Keratinocyte (primary cell): ENCODE measurements at regions not wholly inside any gene's neighbourhood (a gene's known extent, or its start where the extent isn't known, plus 50 kb on each side); places are given as distances from the start of the nearest gene placed in this dataset.
"Not testable (repeated sequence)": the region's sequence is repeated elsewhere in the genome, so short reads cannot be mapped to it uniquely, and the experiment has no call there.

Source experiments
- DNase-seq: peaks from one replicate; pipeline ENCODE4 v3.0.0-alpha.2; 2011; ENCODE audit warnings: low read depth, missing footprints, low spot score
- FAIRE-seq: peaks from 2 replicates; lab custom pipeline; 2011; peaks lifted over from hg19 to GRCh38; lab: Jason Lieb, UNC
- H2AFZ ChIP-seq: 2 replicates; pipeline ENCODE4 v1.6.0; 2012; ENCODE audit warnings: low read length, control low read depth, inconsistent platforms; ENCODE audit not compliant: control insufficient read depth
- H3K27ac ChIP-seq: 2 replicates; pipeline ENCODE4 v1.5.1; 2011; ENCODE audit warnings: low read length; ENCODE audit not compliant: control insufficient read depth, insufficient read depth
- H3K27me3 ChIP-seq: 3 replicates; pipeline ENCODE4 v1.6.0; 2011; ENCODE audit warnings: low read length; ENCODE audit not compliant: control insufficient read depth, insufficient read depth; ENCODE audit errors: extremely low read depth
- H3K36me3 ChIP-seq, 2 experiments: 2 replicates in 1 of 2; 3 replicates in 1 of 2; pipeline ENCODE4 v1.5.1; 2011; ENCODE audit warnings: low read length in 2 of 2, mild to moderate bottlenecking in 1 of 2; ENCODE audit not compliant: control insufficient read depth in 2 of 2, insufficient read depth in 2 of 2; ENCODE audit errors: extremely low read depth in 1 of 2
- H3K4me1 ChIP-seq: 3 replicates; pipeline ENCODE4 v1.5.1; 2011; ENCODE audit warnings: low read length; ENCODE audit not compliant: control insufficient read depth, insufficient read depth; ENCODE audit errors: extremely low read depth
- H3K4me2 ChIP-seq: 3 replicates; pipeline ENCODE4 v1.6.0; 2011; ENCODE audit warnings: low read depth, low read length; ENCODE audit not compliant: control insufficient read depth, insufficient read depth; ENCODE audit errors: extremely low read depth
- H3K4me3 ChIP-seq, 3 experiments: fragments of 200-600 bp in 1 of 3; sonication (generic) in 1 of 3; 2 replicates in 2 of 3; 3 replicates in 1 of 3; pipeline ENCODE4 v1.5.1; 2011 to 2016; ENCODE audit warnings: low read length in 3 of 3, mild to moderate bottlenecking in 3 of 3, control low read depth in 2 of 3, inconsistent platforms in 1 of 3, low read depth in 1 of 3, mixed read lengths in 1 of 3, mixed run types in 1 of 3, moderate library complexity in 1 of 3; ENCODE audit not compliant: control insufficient read depth in 2 of 3, insufficient read depth in 2 of 3; ENCODE audit errors: extremely low read depth in 1 of 3
- H3K79me2 ChIP-seq: 2 replicates; pipeline ENCODE4 v1.6.0; 2012; ENCODE audit warnings: low read length; ENCODE audit not compliant: control insufficient read depth, insufficient read depth
- H3K9ac ChIP-seq: 3 replicates; pipeline ENCODE4 v1.6.0; 2011; ENCODE audit warnings: low read length; ENCODE audit not compliant: control insufficient read depth, insufficient read depth; ENCODE audit errors: extremely low read depth
- H3K9me1 ChIP-seq: 3 replicates; pipeline ENCODE4 v1.6.0; 2011; ENCODE audit warnings: low read length; ENCODE audit not compliant: control insufficient read depth, insufficient read depth; ENCODE audit errors: extremely low read depth
- H3K9me3 ChIP-seq: 2 replicates; pipeline ENCODE4 v1.5.1; 2012; ENCODE audit warnings: low read depth, low read length; ENCODE audit not compliant: control insufficient read depth
- H4K20me1 ChIP-seq: 3 replicates; pipeline ENCODE4 v1.6.0; 2011; ENCODE audit warnings: low read length; ENCODE audit not compliant: control insufficient read depth, insufficient read depth; ENCODE audit errors: extremely low read depth
- EZH2 ChIP-seq: IDR thresholded peaks from one replicate; pipeline ENCODE4 v1.6.1; 2012; ENCODE audit warnings: inconsistent platforms, mild to moderate bottlenecking, low read length, moderate library complexity
- dilution Hi-C: fragments of 300-500 bp; cut with MboI; formaldehyde crosslinking; loops from one replicate; pipeline ENCODE4 v1.7.0; 2020; ENCODE audit warnings: low sequenced_read_pairs; ENCODE audit not compliant: extremely low pct_ligation_motif_present
- TF ChIP-seq, protein P1 (sequence below), 3 experiments: IDR thresholded peaks in 1 of 3; conservative IDR thresholded peaks in 1 of 3; optimal IDR thresholded peaks in 1 of 3; 2 replicates in 2 of 3; 3 replicates in 1 of 3; pipeline versions ENCODE3 to v1.5.1; 2011; ENCODE audit warnings: low read length in 3 of 3, mild to moderate bottlenecking in 3 of 3, moderate library complexity in 2 of 3, control low read depth in 1 of 3, inconsistent platforms in 1 of 3; ENCODE audit not compliant: insufficient read depth in 2 of 3; ENCODE audit errors: extremely low read depth in 1 of 3

- Histone ChIP-seq H3K9me3 (no peaks in the 10 kb centered on the region), H3K27me3 (no peaks in the 10 kb centered on the region), H3K4me1 (no peaks in the 10 kb centered on the region), H2AFZ (no peak overlapping the region), H3K36me3 (no peaks in the 10 kb centered on the region), H3K79me2 (no peaks in the 10 kb centered on the region), H3K27ac (no peak overlapping the region), H3K4me3 (no peak overlapping the region), H3K9me1 (no peaks in the 10 kb centered on the region), H4K20me1 (no peaks in the 10 kb centered on the region), H3K4me2 (no peak overlapping the region), H3K9ac (no peak overlapping the region)
- dilution Hi-C loops: no loop called here
- no peak for TF ChIP-seq EZH2
- TF ChIP-seq, protein P1, sequence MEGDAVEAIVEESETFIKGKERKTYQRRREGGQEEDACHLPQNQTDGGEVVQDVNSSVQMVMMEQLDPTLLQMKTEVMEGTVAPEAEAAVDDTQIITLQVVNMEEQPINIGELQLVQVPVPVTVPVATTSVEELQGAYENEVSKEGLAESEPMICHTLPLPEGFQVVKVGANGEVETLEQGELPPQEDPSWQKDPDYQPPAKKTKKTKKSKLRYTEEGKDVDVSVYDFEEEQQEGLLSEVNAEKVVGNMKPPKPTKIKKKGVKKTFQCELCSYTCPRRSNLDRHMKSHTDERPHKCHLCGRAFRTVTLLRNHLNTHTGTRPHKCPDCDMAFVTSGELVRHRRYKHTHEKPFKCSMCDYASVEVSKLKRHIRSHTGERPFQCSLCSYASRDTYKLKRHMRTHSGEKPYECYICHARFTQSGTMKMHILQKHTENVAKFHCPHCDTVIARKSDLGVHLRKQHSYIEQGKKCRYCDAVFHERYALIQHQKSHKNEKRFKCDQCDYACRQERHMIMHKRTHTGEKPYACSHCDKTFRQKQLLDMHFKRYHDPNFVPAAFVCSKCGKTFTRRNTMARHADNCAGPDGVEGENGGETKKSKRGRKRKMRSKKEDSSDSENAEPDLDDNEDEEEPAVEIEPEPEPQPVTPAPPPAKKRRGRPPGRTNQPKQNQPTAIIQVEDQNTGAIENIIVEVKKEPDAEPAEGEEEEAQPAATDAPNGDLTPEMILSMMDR (optimal IDR thresholded peaks at IDR 0.05 in 1 of 3, IDR thresholded peaks at IDR 0.05 in 1 of 3, conservative IDR thresholded peaks at IDR 0.05 in 1 of 3; ENCODE audit: extremely low read depth in 1 of 3, insufficient read depth in 2 of 3, low read length in 3 of 3): no peak
- DNase-seq: no peak
- FAIRE-seq: no peak
Measured at GRCh38 chr1:83118472-83118871, 880.5 kb downstream of the TTLL7 start.

GRCh38 chr1:83117030-83117429 lies 881.9 kb downstream of the TTLL7 start:
- DNase-seq, H3K4me2 ChIP-seq, H4K20me1 ChIP-seq, H3K27ac ChIP-seq, FAIRE-seq, dilution Hi-C loops, H3K9me1 ChIP-seq, H3K36me3 ChIP-seq, H3K9ac ChIP-seq, H2AFZ ChIP-seq, H3K4me1 ChIP-seq, H3K9me3 ChIP-seq, H3K27me3 ChIP-seq, H3K79me2 ChIP-seq, H3K4me3 ChIP-seq: not testable (repeated sequence)

DNA sequence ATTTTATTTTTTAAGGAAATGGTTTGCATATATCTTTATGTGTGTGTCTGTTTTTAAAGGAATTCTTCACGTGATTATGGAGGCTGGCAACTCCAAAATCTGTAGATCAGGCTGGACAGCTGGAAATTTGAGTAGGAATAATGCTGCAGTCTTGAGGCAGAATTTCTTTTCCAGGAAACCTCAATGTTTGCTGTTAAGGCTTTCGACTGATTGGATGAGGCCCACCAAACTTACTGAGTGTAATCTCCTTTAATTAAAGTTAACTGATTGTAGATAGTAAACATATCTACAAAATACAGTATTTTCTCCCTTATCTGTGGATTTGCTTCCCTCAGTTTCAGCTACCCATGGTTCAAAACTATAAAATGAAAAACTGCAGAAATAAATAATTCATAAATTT lies 883.1 kb downstream of the TTLL7 start:
- no peaks in the 10 kb centered on the region for H3K9me1 ChIP-seq
- dilution Hi-C loops: no loop called here
- no peak overlapping the region for H3K27ac ChIP-seq
- no peaks in the 10 kb centered on the region for H3K36me3 ChIP-seq
- no peak for FAIRE-seq
- H4K20me1 ChIP-seq: no peaks in the 10 kb centered on the region
- no peak overlapping the region for H3K4me3 ChIP-seq
- DNase-seq: no peak
- no peak overlapping the region for H3K9ac ChIP-seq
- no peaks in the 10 kb centered on the region for H3K79me2 ChIP-seq
- TF ChIP-seq, protein P1 (optimal IDR thresholded peaks at IDR 0.05 in 1 of 3, IDR thresholded peaks at IDR 0.05 in 1 of 3, conservative IDR thresholded peaks at IDR 0.05 in 1 of 3; ENCODE audit: extremely low read depth in 1 of 3, insufficient read depth in 2 of 3, low read length in 3 of 3): no peak
- TF ChIP-seq EZH2: no peak
- H2AFZ ChIP-seq: no peak overlapping the region
- no peaks in the 10 kb centered on the region for H3K27me3 ChIP-seq
- no peaks in the 10 kb centered on the region for H3K9me3 ChIP-seq
- no peaks in the 10 kb centered on the region for H3K4me1 ChIP-seq
- H3K4me2 ChIP-seq: no peak overlapping the region
